AG10803 (cell line): ENCODE measurements at regions not wholly inside any gene's neighbourhood (a gene's known extent, or its start where the extent isn't known, plus 50 kb on each side); places are given as distances from the start of the nearest gene placed in this dataset.
"Not testable (repeated sequence)": the region's sequence is repeated elsewhere in the genome, so short reads cannot be mapped to it uniquely, and the experiment has no call there.

ENCODE experiments used
- DNase-seq: peaks from one replicate; pipeline ENCODE4 v3.0.0; 2010; ENCODE audit warnings: low read depth
- H3K4me3 ChIP-seq: 2 replicates; pipeline ENCODE4 v1.5.1; 2011; ENCODE audit warnings: mild to moderate bottlenecking, low read length, control low read depth
- TF ChIP-seq, protein P1 (sequence below): conservative IDR thresholded peaks from 2 replicates; pipeline ENCODE4 v1.5.1; 2011; ENCODE audit warnings: mild to moderate bottlenecking, low read length, control low read depth, inconsistent platforms

- TF ChIP-seq, protein P1, sequence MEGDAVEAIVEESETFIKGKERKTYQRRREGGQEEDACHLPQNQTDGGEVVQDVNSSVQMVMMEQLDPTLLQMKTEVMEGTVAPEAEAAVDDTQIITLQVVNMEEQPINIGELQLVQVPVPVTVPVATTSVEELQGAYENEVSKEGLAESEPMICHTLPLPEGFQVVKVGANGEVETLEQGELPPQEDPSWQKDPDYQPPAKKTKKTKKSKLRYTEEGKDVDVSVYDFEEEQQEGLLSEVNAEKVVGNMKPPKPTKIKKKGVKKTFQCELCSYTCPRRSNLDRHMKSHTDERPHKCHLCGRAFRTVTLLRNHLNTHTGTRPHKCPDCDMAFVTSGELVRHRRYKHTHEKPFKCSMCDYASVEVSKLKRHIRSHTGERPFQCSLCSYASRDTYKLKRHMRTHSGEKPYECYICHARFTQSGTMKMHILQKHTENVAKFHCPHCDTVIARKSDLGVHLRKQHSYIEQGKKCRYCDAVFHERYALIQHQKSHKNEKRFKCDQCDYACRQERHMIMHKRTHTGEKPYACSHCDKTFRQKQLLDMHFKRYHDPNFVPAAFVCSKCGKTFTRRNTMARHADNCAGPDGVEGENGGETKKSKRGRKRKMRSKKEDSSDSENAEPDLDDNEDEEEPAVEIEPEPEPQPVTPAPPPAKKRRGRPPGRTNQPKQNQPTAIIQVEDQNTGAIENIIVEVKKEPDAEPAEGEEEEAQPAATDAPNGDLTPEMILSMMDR: no peak
- DNase-seq: no peak
- no peak overlapping the region for H3K4me3 ChIP-seq
Observed at GRCh38 chr14:46147452-46147851, 504.1 kb downstream of the RPL10L start.

DNA sequence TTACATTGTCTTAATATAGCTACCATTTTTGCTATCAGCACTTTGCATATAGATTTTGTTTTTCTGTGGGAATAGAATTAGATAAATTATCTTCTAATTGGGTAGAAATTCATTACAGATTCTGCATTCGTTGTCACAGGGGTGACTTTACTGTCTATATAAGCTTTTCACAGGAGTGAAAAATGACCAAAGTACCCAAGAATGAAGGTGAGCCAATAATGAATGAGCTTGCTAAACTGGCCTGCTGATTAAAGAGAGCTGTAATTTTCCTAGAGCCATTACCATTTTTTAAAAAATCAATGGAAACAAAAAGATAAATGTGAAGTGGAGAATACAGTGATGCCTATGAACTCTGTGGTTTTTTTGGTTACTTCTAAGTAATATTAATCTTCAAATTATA, 504.6 kb downstream of the RPL10L start:
- no peak overlapping the region for H3K4me3 ChIP-seq
- no peak for DNase-seq
- TF ChIP-seq, protein P1: no peak

DNA sequence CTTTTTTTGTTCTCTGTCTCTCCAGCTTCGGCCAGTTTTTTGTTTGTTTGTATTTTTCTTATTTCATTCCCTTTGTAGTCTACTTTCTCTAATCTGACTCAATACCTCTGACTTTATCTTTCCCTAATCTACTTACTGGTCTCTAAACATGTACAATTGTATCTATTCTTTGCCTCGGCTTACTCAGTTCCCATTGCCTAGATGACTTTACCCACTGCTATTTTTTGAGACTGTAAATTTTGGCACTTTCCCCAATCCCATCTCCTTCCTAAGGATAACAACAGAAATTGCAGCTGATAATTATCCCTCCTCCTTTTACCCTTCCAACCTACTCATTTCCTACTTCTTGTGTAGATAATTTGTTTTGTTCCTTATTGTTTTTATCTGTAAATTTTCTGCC, 511.1 kb downstream of the RPL10L start:
- H3K4me3 ChIP-seq: no peak overlapping the region
- no peak for DNase-seq
- TF ChIP-seq, protein P1: no peak

DNA sequence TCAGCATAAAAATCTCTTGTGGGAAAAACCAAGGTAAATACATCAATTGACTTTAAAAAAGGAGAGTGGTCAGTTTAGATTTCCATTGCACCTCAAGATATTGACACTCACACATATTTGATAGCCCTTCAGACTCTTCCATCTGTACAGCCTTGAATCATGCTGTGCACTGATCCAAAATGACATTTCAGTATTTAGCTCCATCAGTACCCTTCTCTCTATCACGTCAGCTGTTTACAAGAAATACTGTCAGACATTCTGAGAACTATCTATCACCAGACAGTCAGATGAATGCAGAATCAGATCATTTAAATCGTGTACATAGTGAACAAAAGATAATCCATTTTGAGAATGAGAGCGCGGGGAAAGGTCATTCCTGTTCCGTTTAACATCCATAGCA, 511.9 kb downstream of the RPL10L start:
- H3K4me3 ChIP-seq: no peak overlapping the region
- no peak for DNase-seq
- TF ChIP-seq, protein P1: no peak

DNA sequence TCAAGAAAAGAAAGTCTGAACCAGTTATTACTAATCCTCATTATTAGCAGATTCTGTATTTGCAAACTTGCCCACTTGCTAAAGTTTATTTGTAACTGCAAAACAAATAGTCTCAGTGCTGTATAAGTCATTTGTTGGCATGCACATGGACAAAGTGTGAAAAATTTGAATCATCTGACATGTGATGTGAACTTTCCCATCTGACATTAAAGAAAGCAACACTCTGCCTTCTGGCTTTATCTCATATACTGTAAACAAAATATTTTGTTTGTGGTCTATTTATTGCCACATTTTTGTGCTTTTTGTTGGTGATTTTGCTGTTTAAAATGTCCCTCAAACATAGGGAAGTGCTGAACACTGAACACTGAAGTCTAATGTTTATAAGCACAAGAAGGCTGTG, 513.8 kb downstream of the RPL10L start:
- H3K4me3 ChIP-seq: no peak overlapping the region
- TF ChIP-seq, protein P1: no peak
- DNase-seq: no peak

DNA sequence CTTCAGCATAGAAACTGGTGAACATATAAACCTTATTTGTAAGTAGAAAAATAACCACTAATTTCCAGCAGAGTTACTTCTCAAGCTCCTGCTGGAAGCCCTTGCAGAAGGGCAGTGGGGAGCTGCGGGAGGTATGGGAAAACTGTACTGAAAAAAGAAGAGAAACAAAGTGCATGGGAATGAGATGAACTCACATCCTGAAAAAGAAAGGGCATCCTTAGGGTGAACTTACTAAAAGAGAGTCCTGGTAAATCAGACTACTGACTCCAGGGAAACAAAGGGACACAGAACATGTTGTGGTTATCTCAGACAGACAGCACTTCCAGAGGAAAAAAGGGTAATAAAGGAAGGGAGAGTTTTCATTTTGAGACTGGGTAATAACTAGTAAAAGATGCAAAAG, 515.1 kb downstream of the RPL10L start:
- H3K4me3 ChIP-seq: no peak overlapping the region
- TF ChIP-seq, protein P1: no peak

GRCh38 chr14:46108228-46108627, 543.4 kb downstream of the RPL10L start:
- no peak overlapping the region for H3K4me3 ChIP-seq
- DNase-seq: no peak
- TF ChIP-seq, protein P1: no peak

More for the DNA sequence above, 515.1 kb downstream of the RPL10L start:
- no peak for DNase-seq

GRCh38 chr14:46100901-46101300, 550.7 kb downstream of the RPL10L start:
- not testable (repeated sequence) for DNase-seq, H3K4me3 ChIP-seq
